GM19238 (cell line): ENCODE measurements at regions not wholly inside any gene's neighbourhood (a gene's known extent, or its start where the extent isn't known, plus 50 kb on each side); places are given as distances from the start of the nearest gene placed in this dataset.
"Not testable (repeated sequence)": the region's sequence is repeated elsewhere in the genome, so short reads cannot be mapped to it uniquely, and the experiment has no call there.

Experiments used
- DNase-seq: peaks from one replicate; pipeline ENCODE4 v3.0.0; 2011; ENCODE audit warnings: low spot score; ENCODE audit not compliant: insufficient read length

GRCh38 chr2:120531365-120531764 is 185.4 kb downstream of the INHBB start:
- no peak for DNase-seq

DNA sequence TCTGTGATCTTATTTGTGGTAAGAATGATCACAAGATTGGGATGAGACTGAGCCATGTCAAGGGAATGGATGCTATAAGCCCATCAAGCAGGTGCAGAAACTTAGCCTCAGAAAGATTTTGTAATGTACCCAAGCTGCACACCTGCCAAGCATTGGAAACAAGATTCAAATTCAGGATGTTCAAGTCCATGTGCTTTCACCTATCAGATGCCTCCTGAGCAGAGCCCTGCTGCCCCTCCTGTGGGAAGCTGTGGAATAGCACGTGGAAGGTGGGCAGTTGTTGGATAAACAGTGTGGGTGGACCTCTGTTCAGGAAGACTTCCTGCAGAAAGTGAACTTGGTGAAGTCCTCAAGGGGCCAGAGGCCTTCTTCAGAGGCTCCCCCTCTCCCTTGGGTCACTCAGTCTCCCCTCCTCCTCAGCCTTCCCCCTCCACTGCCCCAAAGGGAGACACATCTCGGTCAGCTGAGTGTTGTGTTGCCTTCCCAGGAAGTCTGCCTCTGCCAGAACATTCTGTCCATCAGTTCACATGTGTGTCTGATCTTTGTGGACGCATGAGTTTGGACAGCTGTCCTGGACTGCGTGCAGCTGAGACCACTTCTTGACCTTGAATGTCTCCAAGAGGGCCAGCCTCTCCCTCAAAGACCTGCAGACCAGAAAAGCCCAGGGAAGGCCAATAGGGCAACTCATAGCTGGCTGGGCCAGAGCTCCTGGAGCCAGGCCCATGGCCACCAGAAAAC is 186.1 kb downstream of the INHBB start:
- DNase-seq, result no peak

DNA sequence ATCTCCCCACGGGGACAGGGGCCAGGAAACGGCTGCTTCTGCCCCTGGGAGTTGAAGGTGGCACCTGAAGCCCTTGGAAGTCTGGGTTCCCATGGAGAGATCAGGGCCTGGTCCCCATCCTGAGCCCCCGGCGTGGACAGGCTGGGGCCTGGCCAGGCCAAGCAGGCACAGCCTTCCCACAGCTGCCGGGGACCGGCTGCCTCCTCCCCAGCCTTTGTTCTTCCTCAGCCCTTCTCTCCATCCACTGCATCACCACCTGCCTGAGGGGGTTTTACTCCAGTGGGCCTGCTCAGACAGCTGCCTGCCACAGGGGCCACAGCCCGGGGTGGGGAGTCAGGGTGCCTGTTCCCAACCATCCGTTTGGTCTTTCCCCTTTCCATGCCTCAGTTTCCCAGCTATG is 187.7 kb downstream of the INHBB start:
- no peak for DNase-seq

DNA sequence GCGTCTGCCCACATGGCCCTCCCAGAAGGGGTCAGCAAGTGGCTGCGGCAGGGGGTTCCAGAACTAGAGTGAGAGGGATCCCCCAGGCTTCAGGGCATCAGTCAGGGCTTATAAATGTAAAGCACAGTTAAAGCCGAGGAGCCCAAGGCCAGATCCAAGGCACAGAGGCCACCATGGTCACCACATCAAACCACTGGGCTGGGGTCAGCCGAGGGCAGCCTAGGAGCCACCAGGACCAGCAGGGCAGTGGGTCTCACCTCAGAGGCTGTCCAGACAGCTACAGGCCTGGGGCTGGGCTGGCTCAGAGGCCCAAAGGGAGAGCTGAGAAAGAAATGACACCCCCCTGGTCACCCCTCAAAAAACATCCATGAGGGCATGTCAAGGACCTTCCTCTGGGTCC is 188.5 kb downstream of the INHBB start:
- no peak for DNase-seq

GRCh38 chr2:120535081-120535480 is 189.1 kb downstream of the INHBB start:
- DNase-seq, result no peak

DNA sequence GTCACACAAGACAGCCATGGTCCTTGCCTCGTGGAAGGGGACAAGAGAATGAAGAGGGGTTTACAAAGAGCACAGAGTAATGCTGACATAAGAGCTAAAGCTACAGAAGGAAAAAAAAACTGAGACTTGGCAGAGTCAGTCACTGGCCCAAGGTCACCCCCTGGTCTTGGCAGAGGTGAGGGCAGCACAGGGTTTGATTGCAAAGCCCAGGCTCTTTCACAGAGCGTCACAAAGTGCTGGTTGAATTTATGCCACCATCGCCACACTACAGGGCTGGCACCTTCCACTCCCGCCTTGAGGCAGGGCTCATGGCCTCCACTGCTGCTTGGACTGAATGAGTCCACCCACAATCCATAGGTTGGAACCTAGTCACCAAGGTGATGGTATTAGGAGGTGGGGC is 190.2 kb downstream of the INHBB start:
- DNase-seq, result no peak

GRCh38 chr2:120538691-120539423 is 192.9 kb downstream of the INHBB start:
- DNase-seq, result no peak

GRCh38 chr2:120539424-120539936 is 193.5 kb downstream of the INHBB start:
- DNase-seq, result no peak

DNA sequence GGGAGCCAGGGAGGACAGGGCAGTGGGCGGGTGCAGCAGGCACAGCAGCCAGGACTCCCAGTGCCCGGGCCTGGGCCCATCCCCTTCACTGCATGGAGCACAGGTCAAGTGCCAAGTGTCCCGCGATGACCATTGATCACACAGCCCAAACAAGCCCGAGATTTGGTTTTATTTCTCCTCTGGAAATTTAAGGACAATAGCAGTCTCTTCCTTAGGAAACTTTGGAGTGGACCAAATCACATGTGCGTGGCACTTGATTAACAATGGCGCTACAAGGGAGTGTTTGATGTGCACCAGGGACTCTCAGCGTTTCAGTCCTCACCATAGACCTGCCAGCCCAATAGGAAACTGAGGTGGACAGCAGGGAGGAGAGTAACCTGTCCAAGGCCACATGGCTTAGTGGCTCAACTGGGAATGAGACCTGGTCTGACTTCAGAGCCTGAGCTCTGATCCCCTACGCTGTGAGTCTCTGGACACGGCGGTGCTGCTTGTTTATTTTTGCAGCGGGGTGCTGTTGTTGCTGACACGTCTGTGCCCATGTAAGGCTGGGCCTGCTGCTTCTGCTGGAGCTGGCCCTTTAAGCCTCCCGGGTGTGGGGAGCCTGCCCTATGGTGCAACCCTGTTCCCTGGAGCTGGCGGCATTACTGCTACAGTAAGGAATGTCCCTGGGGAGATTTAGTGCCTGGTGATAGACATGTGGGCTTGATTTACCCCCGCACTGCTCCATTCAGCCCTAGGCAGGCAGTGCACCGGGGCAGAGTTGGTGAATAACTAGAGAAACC is 194.2 kb downstream of the INHBB start:
- DNase-seq, result no peak

DNA sequence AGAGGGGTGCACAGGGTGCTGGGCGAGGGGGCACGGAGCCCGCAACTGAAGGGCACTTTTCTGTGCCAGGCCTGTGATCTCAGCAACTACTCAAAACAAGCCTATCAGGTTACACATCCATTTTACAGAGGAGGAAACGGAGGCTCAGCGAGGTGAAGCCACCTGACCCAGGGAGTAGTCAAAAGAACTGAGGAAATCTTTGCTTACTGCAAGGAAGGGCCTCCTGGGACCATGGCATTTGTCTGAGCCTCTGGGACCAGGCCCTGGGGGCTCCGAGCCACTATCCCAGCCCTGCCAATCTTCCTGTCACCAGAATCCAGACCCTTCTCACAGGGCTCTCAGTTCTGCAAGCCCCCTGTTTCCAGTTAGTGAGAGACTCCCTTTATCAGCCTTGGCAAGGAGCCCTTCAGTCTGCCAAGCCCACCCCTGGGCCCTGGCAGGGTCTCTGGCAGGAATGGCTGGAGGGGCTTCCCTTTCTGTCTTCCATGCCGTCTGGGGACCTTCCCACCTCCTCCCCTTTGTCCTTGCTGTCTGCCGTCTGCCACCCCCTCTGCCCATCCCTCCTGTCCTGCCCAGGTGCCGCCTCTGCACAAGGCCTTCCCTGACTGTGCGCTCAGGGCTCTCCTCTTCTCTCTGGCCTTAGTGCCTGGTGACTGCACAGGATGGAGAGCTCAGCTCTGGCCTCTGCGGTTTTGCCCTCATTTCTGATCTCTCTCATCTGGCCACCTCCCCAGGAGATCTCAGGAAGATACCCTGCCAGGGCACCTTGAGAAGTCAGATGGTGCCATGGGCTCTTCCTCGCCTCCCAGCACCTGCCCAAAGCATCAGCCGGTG is 194.7 kb upstream of the GLI2 start:
- no peak for DNase-seq

DNA sequence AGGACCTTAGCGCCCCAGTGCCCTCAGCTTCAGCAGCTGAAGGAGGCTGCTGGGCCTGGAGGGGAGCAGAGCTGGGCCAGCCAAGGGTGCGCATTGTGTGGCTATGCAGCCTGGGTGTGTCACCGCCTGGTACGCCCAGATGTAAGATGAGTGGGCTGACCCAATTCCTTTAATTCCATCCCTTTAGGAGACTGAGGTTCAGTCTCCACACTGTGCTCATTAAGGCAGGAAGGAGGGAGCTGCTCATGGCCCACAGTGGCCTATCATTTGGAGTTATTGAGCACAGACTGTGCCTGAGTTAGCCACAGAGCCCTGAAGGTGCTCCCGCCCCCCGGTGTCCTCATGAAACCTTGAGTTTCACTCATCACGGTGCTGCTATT is 194.1 kb upstream of the GLI2 start:
- no peak for DNase-seq

DNA sequence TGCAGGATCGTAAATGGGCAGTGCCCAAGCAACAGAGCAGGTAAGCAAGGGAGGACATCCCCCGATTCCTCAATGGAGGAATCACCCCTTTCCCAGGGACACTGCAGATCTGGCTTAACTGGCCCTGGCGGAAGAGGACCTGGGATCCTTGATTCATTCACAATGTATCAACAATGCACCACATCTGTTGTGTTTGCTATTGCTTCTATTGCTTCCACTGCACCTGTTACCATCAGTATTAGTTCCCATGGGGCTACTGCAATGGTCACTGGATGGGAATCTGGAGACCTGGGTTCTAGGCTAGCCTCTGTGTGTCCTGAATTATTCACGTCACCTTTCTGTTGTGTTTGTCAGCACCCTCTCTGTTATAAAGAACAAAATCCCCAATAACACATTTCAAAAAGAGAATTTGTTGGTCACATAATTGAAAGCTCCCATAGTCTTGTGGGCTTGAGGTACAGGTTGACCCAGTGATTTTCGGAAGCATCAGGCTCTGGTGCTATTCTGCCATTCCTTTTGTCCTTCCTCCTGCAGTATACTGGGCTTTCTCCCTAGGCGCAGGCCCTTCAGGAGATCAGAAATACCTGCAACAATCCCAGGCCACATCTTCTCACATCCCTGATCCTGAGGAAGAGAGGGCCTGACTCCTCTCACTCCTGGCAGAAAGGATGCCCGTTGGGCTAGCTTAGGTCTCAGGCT is 193.5 kb upstream of the GLI2 start:
- DNase-seq, result no peak

DNA sequence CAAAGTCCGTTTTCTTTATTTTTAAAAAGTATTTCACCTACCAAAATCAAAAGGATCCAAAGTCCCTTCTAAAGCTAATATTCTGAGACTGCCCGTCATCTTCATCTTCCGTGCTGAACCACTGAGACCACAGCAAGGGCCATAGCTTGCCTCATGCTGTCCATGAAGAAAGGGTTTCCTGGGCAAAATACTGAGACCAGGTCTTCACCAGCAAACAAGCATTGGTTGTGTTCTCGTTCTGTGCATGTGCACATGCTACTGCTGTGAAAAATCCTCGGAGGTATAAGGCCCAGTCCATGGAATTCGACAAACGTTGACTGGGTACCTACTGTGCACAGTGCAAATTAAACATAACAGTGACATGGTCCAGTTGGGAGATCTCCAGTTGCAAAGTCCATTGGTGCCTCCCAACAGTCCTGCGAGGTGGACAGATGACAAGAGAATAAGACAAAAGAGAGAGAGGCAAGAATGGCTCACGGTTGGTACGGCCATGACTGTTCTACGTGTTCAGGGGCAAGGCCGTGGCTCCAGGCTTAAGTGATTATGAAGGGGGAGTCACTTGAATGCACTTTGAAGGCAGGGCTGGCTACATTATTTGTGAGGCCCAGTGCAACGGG is 192.6 kb upstream of the GLI2 start:
- no peak for DNase-seq

GRCh38 chr2:120543899-120544298 is 191.8 kb upstream of the GLI2 start:
- no peak for DNase-seq

DNA sequence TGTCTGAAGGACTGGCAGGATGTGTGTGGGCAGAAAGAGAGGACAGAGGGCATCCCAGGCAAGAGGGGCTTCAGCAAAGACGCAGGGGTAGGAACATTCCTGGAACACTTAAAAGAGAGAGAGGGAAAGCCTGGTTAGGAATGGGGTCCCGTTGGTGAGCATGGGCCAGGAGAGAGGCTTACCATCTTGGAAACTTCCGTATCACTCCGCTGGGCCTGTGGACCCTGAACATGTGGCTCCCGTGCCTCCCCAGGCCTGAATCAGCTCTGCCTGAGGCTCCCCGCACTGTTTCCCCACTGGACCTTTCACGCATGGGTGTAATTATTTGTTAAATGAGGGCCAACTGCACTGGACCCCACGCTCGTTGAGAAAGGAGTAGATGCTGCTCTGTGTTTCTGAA is 191.1 kb upstream of the GLI2 start:
- no peak for DNase-seq

- not testable (repeated sequence) for DNase-seq
Observed at GRCh38 chr2:120545007-120545406, 190.7 kb upstream of the GLI2 start.

DNA sequence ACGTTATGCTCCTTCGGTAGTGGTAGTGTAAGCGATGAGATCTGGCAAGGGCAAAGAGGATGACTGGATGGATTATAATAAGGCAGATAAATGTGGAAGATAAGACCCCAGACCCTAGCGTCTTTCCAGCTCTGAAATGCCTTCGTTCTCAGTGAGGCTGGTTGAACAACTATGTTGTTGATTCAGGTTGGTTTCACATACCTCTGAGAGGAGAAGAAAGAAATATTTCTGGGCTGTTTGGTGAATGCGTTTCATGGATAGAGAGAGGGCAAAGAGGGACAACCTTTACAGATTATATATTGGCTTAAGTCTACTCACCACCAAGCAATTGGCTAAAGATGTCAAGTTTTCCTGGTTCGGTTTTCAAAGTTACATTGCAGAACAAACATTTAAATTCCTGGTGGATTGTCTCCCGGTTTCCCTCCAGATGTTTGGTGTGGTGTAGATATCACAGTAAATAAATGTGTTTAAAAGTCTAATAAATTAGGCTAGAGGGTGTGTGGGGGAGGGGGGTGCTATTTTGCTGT is 190.1 kb upstream of the GLI2 start:
- DNase-seq, result no peak

DNA sequence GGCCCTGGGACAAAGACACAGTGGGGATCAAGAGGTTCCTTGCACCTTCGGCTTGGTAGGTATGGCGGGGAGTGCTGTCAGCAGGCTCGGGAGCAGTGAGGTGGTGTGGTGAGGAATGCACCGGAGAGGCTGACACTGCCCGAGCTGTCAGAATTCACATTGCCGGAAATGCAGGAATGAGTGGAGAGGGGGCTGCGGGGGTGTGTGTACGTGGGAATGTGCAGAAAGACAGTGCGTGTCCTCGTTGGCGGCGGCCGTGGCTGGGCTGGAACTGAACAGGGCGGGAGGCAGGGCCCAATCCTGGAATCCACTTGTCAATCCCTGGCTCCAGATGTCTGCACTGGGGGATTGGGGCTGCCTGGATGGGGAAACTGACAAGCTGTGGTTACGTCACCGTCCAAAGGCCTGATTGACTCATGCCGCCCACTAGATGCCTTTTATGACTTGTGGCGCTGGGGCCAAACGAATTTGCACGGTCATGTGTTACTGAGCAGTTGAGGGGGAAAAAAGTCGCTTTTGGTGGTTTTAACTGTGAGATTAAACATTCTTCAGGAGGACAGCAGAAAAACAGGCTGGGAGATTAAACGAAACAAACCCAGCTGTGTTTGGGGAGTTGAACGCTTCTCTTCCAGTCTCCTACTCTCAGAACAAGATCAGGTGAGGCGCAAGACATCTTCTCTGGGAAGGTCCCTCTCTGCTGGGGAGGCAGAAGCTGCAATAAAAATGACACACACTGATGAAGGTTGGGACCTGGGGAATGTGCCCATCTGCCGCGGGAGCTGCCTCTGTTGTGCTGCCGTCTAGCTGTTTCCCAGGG is 189.4 kb upstream of the GLI2 start:
- no peak for DNase-seq

GRCh38 chr2:120546865-120547390 is 188.7 kb upstream of the GLI2 start:
- no peak for DNase-seq
